ENCODE measurements at regions not wholly inside any gene's neighbourhood (a gene's known extent, or its start where the extent isn't known, plus 50 kb on each side); places are given as distances from the start of the nearest gene placed in this dataset.

GRCh38 chr20:60255415-60255814 lies 297.2 kb downstream of the CDH26 start:
- peak overlapping the region; percentile 72 for H3K27ac ChIP-seq
- TF ChIP-seq CTCF (conservative IDR thresholded peaks at IDR 0.05), result no peak

DNA sequence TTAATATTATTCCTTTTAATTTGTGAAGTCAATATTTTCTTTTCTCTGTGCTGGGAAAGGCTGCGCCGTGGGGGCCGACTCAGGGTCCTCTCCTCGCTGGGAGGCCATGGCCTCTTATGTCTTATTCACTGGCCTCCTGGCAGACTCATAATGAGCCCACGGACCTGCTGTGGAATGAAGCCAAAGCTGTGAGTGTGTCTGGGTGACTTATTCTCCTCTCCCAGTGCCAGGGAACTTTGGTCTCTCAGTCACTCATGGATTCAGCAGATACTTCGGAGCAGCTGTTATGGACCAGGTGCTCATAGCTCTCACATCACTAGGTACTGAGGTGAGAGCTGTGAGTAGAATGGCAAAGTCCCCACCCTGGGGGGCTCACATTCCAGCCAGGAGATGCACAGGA lies 297.6 kb downstream of the CDH26 start:
- peak overlapping the region; percentile 72 for H3K27ac ChIP-seq
- no peak for TF ChIP-seq CTCF (conservative IDR thresholded peaks at IDR 0.05)

- H3K27ac ChIP-seq, result no peak overlapping the region
- no peak for TF ChIP-seq CTCF (conservative IDR thresholded peaks at IDR 0.05)
Measured at GRCh38 chr20:60256811-60257210, 298.6 kb downstream of the CDH26 start.

- H3K27ac ChIP-seq, result no peak overlapping the region
- TF ChIP-seq CTCF (conservative IDR thresholded peaks at IDR 0.05), result no peak
Measured at GRCh38 chr20:60257671-60258070, 299.4 kb downstream of the CDH26 start.

DNA sequence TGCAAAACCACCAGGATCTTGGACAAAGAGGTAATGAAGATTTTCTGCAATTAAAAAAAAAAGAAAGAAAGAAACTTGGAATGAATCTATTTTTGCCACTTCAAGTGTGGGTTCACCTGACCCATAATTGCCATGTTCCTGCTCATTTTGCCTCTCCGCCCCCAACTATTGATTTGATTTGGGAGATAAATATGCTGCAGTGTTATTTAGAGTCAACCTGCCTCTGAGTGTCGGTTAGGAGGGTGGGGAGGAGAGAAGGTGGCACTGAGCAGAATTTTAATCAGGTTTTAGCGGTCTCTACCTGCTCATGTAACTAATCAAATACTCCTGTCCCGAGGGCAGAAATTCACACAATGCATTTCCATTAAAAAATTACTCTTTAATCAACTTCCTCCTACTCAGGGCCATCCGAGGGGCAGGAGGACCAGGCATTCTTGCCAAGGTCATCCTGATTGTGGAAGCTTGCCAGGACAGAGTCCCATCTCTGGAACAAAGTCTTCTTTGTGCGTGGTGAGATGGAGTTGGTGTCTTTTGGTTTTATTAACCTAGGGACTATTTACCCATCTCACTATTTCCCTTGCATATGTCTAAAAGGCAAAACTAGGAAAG lies 300.1 kb downstream of the CDH26 start:
- no peak overlapping the region for H3K27ac ChIP-seq

GRCh38 chr20:60261333-60261732 lies 303.1 kb downstream of the CDH26 start:
- TF ChIP-seq CTCF (conservative IDR thresholded peaks at IDR 0.05), result no peak

More for the DNA sequence above, 300.1 kb downstream of the CDH26 start:
- no peak for TF ChIP-seq CTCF (conservative IDR thresholded peaks at IDR 0.05)

DNA sequence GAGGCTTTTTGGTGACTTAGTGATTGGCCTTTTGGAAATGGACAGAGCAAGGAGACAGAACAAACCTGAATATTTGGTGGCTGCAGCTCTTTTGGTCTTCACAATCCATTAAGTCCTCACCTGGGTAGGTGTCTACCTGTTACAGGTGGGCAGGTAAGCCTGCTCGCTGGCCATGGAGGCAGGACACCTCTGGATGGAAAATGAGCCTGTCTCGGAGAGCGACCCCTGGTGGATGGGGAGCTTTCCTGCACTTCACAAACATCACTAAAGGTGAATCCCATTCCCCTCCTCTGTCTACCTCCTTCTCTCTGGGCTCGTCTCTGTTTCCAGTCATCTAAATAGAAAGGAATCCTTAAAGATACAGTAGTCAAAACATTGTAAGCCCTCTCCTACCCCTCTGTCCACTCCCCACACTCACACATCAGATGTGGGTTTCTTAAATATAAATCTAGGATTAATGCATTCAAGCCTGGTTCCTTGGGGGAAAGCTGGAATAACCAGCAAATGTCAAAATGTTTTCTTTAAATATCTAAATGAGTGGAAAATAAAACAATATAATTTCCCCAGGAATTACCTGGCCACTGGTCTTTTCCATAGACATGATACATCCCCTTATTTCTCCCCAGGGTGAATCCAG lies 304.9 kb downstream of the CDH26 start:
- H3K27ac ChIP-seq, result no peak overlapping the region
- peak; percentile 61 for TF ChIP-seq CTCF (conservative IDR thresholded peaks at IDR 0.05)

More at GRCh38 chr20:60261333-60261732, 303.1 kb downstream of the CDH26 start:
- no peak overlapping the region for H3K27ac ChIP-seq
